ENCODE measurements at regions not wholly inside any gene's neighbourhood (a gene's known extent, or its start where the extent isn't known, plus 50 kb on each side); places are given as distances from the start of the nearest gene placed in this dataset.

DNA sequence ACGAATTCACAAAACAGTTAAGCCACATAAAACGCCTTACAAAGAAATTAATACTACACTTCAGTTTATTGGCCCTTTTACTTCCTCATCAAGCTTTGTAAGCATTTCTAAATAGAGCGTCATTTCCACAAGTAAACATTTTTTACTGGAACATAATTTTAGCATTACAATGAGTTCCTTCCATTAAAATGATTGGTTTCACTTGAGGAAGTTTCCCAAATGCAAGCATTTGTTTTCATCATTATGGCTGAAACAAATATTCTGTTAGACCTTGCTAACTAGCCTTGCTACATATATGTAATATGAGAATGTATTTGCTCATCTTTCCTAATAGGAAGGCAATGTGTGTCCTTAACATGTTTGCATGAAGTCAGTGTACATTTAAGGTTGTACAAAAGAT, 579.1 kb downstream of the IRS1 start:
- WGBS, 2 donors = 69 to 74% methylated on average over 3 of the region's 3 CpGs
- H3K36me3 ChIP-seq (ENCODE audit: control insufficient read depth in 4 of 4, insufficient read depth in 4 of 4, low read length in 4 of 4) = no peaks in the 10 kb centered on the region
- H3K9ac ChIP-seq (ENCODE audit: insufficient read depth in 1 of 2, low read length in 2 of 2) = no peak overlapping the region
- H3K9me3 ChIP-seq (ENCODE audit: control insufficient read depth in 4 of 4, insufficient read depth in 3 of 4, low read length in 3 of 4) = no peaks in the 10 kb centered on the region
- H3K27me3 ChIP-seq (ENCODE audit: control insufficient read depth in 3 of 3, insufficient read depth in 3 of 3, low read length in 2 of 3) = no peaks in the 10 kb centered on the region
- peaks cover 0 to 3% (median 0%) of the 10 kb centered on the region in 5 donors for H3K4me1 ChIP-seq (ENCODE audit: control insufficient read depth in 5 of 5, insufficient read depth in 5 of 5, low read length in 5 of 5)
- DNase-seq = peak in 1 of 3 donors; percentile 15
- TF ChIP-seq, protein P1, sequence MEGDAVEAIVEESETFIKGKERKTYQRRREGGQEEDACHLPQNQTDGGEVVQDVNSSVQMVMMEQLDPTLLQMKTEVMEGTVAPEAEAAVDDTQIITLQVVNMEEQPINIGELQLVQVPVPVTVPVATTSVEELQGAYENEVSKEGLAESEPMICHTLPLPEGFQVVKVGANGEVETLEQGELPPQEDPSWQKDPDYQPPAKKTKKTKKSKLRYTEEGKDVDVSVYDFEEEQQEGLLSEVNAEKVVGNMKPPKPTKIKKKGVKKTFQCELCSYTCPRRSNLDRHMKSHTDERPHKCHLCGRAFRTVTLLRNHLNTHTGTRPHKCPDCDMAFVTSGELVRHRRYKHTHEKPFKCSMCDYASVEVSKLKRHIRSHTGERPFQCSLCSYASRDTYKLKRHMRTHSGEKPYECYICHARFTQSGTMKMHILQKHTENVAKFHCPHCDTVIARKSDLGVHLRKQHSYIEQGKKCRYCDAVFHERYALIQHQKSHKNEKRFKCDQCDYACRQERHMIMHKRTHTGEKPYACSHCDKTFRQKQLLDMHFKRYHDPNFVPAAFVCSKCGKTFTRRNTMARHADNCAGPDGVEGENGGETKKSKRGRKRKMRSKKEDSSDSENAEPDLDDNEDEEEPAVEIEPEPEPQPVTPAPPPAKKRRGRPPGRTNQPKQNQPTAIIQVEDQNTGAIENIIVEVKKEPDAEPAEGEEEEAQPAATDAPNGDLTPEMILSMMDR (IDR thresholded peaks at IDR 0.05; ENCODE audit: control extremely low read depth, extremely low read depth) = no peak
- H3K27ac ChIP-seq (ENCODE audit: low read depth in 1 of 2, low read length in 1 of 2) = no peak overlapping the region
- ATAC-seq (ENCODE audit: insufficient read depth, low FRiP score) = no peak
- H3K4me3 ChIP-seq = no peak overlapping the region

DNA sequence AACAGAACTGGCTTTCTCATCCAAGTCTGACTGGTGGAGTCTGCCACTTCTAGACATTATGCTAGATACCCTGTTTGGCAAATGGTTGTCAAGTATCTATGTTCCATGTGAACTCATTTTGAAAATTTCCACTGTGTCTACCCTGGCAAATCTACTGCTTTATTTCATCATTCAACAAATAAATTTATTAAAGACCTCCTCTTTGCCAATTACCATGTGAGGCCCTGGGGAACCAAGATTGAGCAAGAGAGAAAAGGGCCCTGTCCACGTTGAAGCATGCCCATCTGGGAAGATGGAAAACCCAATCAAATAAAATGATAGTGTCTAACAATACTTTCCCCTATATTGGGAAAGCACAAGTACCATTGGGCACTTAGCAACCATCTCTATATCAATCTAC, 582.4 kb downstream of the IRS1 start:
- no peaks in the 10 kb centered on the region for H3K27me3 ChIP-seq (ENCODE audit: control insufficient read depth in 3 of 3, insufficient read depth in 3 of 3, low read length in 2 of 3)
- ATAC-seq (ENCODE audit: insufficient read depth, low FRiP score) (no peak), DNase-seq (no peak)
- no peak overlapping the region for H3K4me3 ChIP-seq
- no peaks in the 10 kb centered on the region for H3K9me3 ChIP-seq (ENCODE audit: control insufficient read depth in 4 of 4, insufficient read depth in 3 of 4, low read length in 3 of 4)
- TF ChIP-seq, protein P1 (IDR thresholded peaks at IDR 0.05; ENCODE audit: control extremely low read depth, extremely low read depth) = no peak
- H3K27ac ChIP-seq (ENCODE audit: low read depth in 1 of 2, low read length in 1 of 2) = no peak overlapping the region
- H3K9ac ChIP-seq (ENCODE audit: insufficient read depth in 1 of 2, low read length in 2 of 2) = no peak overlapping the region
- WGBS, 2 donors = 46 to 64% methylated on average over 1 of the region's 1 CpG
- peaks cover 0 to 7% (median 2%) of the 10 kb centered on the region in 5 donors for H3K4me1 ChIP-seq (ENCODE audit: control insufficient read depth in 5 of 5, insufficient read depth in 5 of 5, low read length in 5 of 5)
- H3K36me3 ChIP-seq (ENCODE audit: control insufficient read depth in 4 of 4, insufficient read depth in 4 of 4, low read length in 4 of 4) = no peaks in the 10 kb centered on the region

DNA sequence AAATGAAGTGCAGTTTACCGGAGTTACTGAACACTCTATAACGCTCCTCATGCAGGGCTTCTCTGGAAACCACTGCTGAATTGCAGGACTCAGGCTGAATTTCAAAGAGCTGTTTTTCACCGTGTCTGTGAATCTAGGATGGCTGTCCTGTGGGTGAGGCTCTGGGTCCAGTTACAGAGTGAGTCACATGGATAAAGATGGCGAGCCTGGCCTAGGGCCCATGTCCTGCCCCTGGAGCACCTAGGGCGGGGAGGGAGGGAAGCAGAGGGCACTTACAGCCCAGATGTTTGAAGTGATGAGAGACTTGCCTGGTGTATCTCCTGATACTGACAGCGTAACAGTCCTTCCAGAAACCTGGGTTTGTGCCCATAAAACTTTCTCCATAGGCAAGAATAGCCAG, 583.0 kb downstream of the IRS1 start:
- no peaks in the 10 kb centered on the region for H3K36me3 ChIP-seq (ENCODE audit: control insufficient read depth in 4 of 4, insufficient read depth in 4 of 4, low read length in 4 of 4)
- no peak overlapping the region for H3K4me3 ChIP-seq
- ATAC-seq (ENCODE audit: insufficient read depth, low FRiP score) (no peak), DNase-seq (no peak)
- WGBS, 2 donors = 89 to 96% methylated on average over 6 of the region's 6 CpGs
- TF ChIP-seq, protein P1 (IDR thresholded peaks at IDR 0.05; ENCODE audit: control extremely low read depth, extremely low read depth) = no peak
- H3K9ac ChIP-seq (ENCODE audit: insufficient read depth in 1 of 2, low read length in 2 of 2) = no peak overlapping the region
- no peaks in the 10 kb centered on the region for H3K27me3 ChIP-seq (ENCODE audit: control insufficient read depth in 3 of 3, insufficient read depth in 3 of 3, low read length in 2 of 3)
- peaks cover 0 to 9% (median 5%) of the 10 kb centered on the region in 5 donors for H3K4me1 ChIP-seq (ENCODE audit: control insufficient read depth in 5 of 5, insufficient read depth in 5 of 5, low read length in 5 of 5)
- no peak overlapping the region for H3K27ac ChIP-seq (ENCODE audit: low read depth in 1 of 2, low read length in 1 of 2)
- H3K9me3 ChIP-seq (ENCODE audit: control insufficient read depth in 4 of 4, insufficient read depth in 3 of 4, low read length in 3 of 4) = no peaks in the 10 kb centered on the region

DNA sequence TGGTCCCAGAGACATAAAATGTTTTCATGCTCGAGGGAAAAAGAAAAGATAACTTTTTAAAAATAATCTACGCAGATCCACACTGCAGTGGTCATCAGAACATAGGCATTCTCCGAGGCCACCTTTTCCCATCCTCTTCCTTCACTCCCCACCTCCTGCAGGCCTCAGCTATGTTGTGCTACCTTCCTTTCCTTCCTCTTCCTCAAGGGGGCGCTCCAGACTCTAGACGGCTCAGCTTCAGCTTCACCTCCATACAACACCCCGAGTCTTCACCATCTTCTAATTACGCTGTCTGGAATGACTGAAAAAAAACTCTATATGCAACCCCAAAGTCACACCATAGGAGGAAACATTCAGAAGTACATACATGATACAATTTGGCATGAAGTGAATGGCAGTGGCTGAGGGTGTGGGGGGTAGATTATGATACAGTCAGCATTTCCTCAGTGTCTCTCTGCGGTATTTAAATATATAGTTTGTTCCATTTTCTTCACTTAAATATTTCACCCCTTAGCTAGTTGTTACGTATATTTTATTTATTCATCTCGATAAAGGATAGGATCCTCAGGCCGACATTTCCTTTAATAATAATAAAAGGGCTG, 583.6 kb downstream of the IRS1 start:
- ATAC-seq (ENCODE audit: insufficient read depth, low FRiP score) = peak; percentile 75
- peak; percentile 54 to 70 (median 62) for DNase-seq
- TF ChIP-seq, protein P1 (IDR thresholded peaks at IDR 0.05; ENCODE audit: control extremely low read depth, extremely low read depth) = peak; percentile 24
- Histone ChIP-seq H3K36me3 (ENCODE audit: control insufficient read depth in 4 of 4, insufficient read depth in 4 of 4, low read length in 4 of 4) (no peaks in the 10 kb centered on the region), H3K4me1 (ENCODE audit: control insufficient read depth in 5 of 5, insufficient read depth in 5 of 5, low read length in 5 of 5) (peaks cover 0 to 9% (median 5%) of the 10 kb centered on the region in 5 donors), H3K27me3 (ENCODE audit: control insufficient read depth in 3 of 3, insufficient read depth in 3 of 3, low read length in 2 of 3) (no peaks in the 10 kb centered on the region), H3K27ac (ENCODE audit: low read depth in 1 of 2, low read length in 1 of 2) (no peak overlapping the region), H3K4me3 (no peak overlapping the region), H3K9me3 (ENCODE audit: control insufficient read depth in 4 of 4, insufficient read depth in 3 of 4, low read length in 3 of 4) (no peaks in the 10 kb centered on the region), H3K9ac (ENCODE audit: insufficient read depth in 1 of 2, low read length in 2 of 2) (no peak overlapping the region)
- WGBS, 2 donors = 60 to 62% methylated on average over 11 of the region's 11 CpGs

Measured in lung (tissue), 11 donors.